K562 (cell line): ENCODE measurements at regions not wholly inside any gene's neighbourhood (a gene's known extent, or its start where the extent isn't known, plus 50 kb on each side); places are given as distances from the start of the nearest gene placed in this dataset.

Experiments
- ATAC-seq: fragments of 200-7000 bp; cut with Tn5 transposase; 3 replicates; pipeline ENCODE4 v1.9.1; 2020; ENCODE audit warnings: moderate library complexity
- BruUV-seq: library from RNA; stranded (reverse); fragments of 400-500 nt; replicated peaks from 2 replicates; lab custom pipeline; 2021; lab: Mats Ljungman, UMichigan
- CTCF ChIA-PET: fragments of 300-600 bp; formaldehyde crosslinking; extraction: SDS; loops from one replicate; lab custom pipeline; 2021; ENCODE audit warnings: low intra/inter-chr PET ratio; lab: Yijun Ruan, JAX
- POLR2A ChIA-PET: fragments of 300-600, 350-650 bp; sonication (Branson Sonifier 250); formaldehyde crosslinking; extraction: SDS; loops from one replicate; lab custom pipeline; 2021; ENCODE audit warnings: antibody characterized with exemption, inconsistent platforms; lab: Yijun Ruan, JAX
- DNase-seq, 4 experiments: peaks; one replicate each; pipeline versions ENCODE4 v3.0.0 to v3.0.0-alpha.2; 2011 to 2018; ENCODE audit warnings: low spot score in 3 of 4, mixed read lengths in 3 of 4; ENCODE audit errors: extremely low read depth in 1 of 4
- FAIRE-seq: peaks from 2 replicates; lab custom pipeline; 2011; peaks lifted over from hg19 to GRCh38; lab: Jason Lieb, UNC
- H2AFZ ChIP-seq: 2 replicates; pipeline ENCODE4 v1.6.0; 2011; ENCODE audit warnings: low read depth, low read length, control low read depth, inconsistent platforms
- H3K27ac ChIP-seq: fragments of 200-600 bp; 3 replicates; pipeline ENCODE4 v1.8.0; 2011; ENCODE audit warnings: low read depth, mild to moderate bottlenecking, control low read depth, inconsistent platforms, low read length, moderate library complexity, mixed read lengths; ENCODE audit errors: extremely low read depth
- H3K27me3 ChIP-seq, 2 experiments: fragments of 300-600 bp in 1 of 2; 2 replicates in 1 of 2; 3 replicates in 1 of 2; pipeline versions ENCODE4 v1.6.0 to v1.8.0; 2011; ENCODE audit warnings: inconsistent platforms in 2 of 2, low read length in 2 of 2, mild to moderate bottlenecking in 1 of 2, mixed read lengths in 1 of 2, moderate library complexity in 1 of 2; ENCODE audit not compliant: control insufficient read depth in 2 of 2, insufficient read depth in 2 of 2
- H3K36me3 ChIP-seq: fragments of 300-600 bp; 3 replicates; pipeline ENCODE4 v1.8.0; 2011; ENCODE audit warnings: mild to moderate bottlenecking, low read length, inconsistent platforms; ENCODE audit not compliant: control insufficient read depth, insufficient read depth
- H3K4me1 ChIP-seq, 2 experiments: fragments of 200-600 bp in 1 of 2; replicated peaks in 1 of 2; 2 replicates in 1 of 2; 3 replicates in 1 of 2; pipeline versions ENCODE4 v1.5.1 to v1.8.0; 2011; ENCODE audit warnings: inconsistent platforms in 2 of 2, low read length in 2 of 2, mild to moderate bottlenecking in 1 of 2, mixed read lengths in 1 of 2, moderate library complexity in 1 of 2; ENCODE audit not compliant: control insufficient read depth in 2 of 2, insufficient read depth in 2 of 2
- H3K4me2 ChIP-seq: 2 replicates; pipeline ENCODE4 v1.6.1; 2011; ENCODE audit warnings: low read length, control low read depth, inconsistent platforms, mixed read lengths; ENCODE audit not compliant: insufficient read depth
- H3K4me3 ChIP-seq: fragments of 200-600 bp; sonication (generic), shearing (Covaris generic); 2 replicates; pipeline ENCODE4 v1.5.1; 2016; ENCODE audit warnings: control low read depth, inconsistent platforms
- H3K79me2 ChIP-seq: fragments of 200-600 bp; 3 replicates; pipeline ENCODE4 v1.8.0; 2011; ENCODE audit warnings: low read length, inconsistent platforms; ENCODE audit not compliant: control insufficient read depth, insufficient read depth
- H3K9ac ChIP-seq, 2 experiments: 2 replicates each; pipeline versions ENCODE4 v1.6.0 to v1.6.1; 2011; ENCODE audit warnings: low read depth in 2 of 2, low read length in 2 of 2, control low read depth in 1 of 2, inconsistent platforms in 1 of 2, mild to moderate bottlenecking in 1 of 2, mixed read lengths in 1 of 2; ENCODE audit not compliant: insufficient read depth in 1 of 2
- H3K9me1 ChIP-seq: one replicate; pipeline ENCODE4 v1.6.0; 2011; ENCODE audit warnings: inconsistent platforms, mild to moderate bottlenecking, low read length, moderate library complexity; ENCODE audit not compliant: control insufficient read depth, insufficient read depth
- H3K9me3 ChIP-seq: replicated peaks from 2 replicates; pipeline ENCODE4 v1.5.1; 2011; ENCODE audit warnings: low read depth, low read length, inconsistent platforms; ENCODE audit not compliant: control insufficient read depth, insufficient read depth
- H4K20me1 ChIP-seq: replicated peaks from 2 replicates; pipeline ENCODE4 v1.6.1; 2011; ENCODE audit warnings: low read length, inconsistent platforms, mixed read lengths; ENCODE audit not compliant: control insufficient read depth, insufficient read depth
- CREBBP ChIP-seq: IDR thresholded peaks from one replicate; pipeline ENCODE4 v1.6.1; 2012; ENCODE audit warnings: low read depth, mild to moderate bottlenecking, control low read depth, inconsistent platforms, low read length
- MAZ ChIP-seq, 2 experiments: fragments of 450-650 bp in 1 of 2; sonication (generic) in 1 of 2; formaldehyde crosslinking; IDR thresholded peaks in 1 of 2; conservative IDR thresholded peaks in 1 of 2; 2 replicates each; pipeline versions ENCODE4 v1.4.0 to v1.5.0; 2020; ENCODE audit warnings: mild to moderate bottlenecking in 1 of 2, missing genetic modification reagents in 1 of 2
- MYBL2 ChIP-seq, 2 experiments: fragments of 450-650 bp in 1 of 2; sonication (generic) in 1 of 2; formaldehyde crosslinking in 1 of 2; IDR thresholded peaks; 2 replicates each; pipeline versions ENCODE4 v1.6.1 to v1.8.1; 2017 to 2022; ENCODE audit warnings: borderline replicate concordance in 1 of 2, inconsistent platforms in 1 of 2, low read depth in 1 of 2, mild to moderate bottlenecking in 1 of 2, missing genetic modification reagents in 1 of 2, moderate library complexity in 1 of 2
- PATZ1 ChIP-seq: fragments of 250-450 bp; sonication (Bioruptor Pico); IDR thresholded peaks from 2 replicates; pipeline ENCODE4 v1.5.0; 2020; ENCODE audit warnings: mild to moderate bottlenecking, borderline replicate concordance
- PHB ChIP-seq: fragments of 250-450 bp; sonication (Bioruptor Pico); IDR thresholded peaks from 2 replicates; pipeline ENCODE4 v1.5.0; 2021
- XRCC3 ChIP-seq: fragments of 450-650 bp; IDR thresholded peaks from 2 replicates; pipeline ENCODE4 v1.6.1; 2017; ENCODE audit warnings: mild to moderate bottlenecking, moderate library complexity
- ZBTB11 ChIP-seq, 3 experiments: fragments of 200-800 bp in 1 of 3; fragments of 250-450 bp in 1 of 3; fragments of 450-650 bp in 1 of 3; sonication (Bioruptor Pico) in 1 of 3; sonication (Bioruptor generic) in 1 of 3; formaldehyde crosslinking in 1 of 3; IDR thresholded peaks; 2 replicates each; pipeline versions ENCODE4 v1.6.1 to v1.8.0; 2016 to 2022; ENCODE audit warnings: mild to moderate bottlenecking in 2 of 3, missing genetic modification characterization in 2 of 3, missing compliant biosample characterization in 1 of 3, moderate library complexity in 1 of 3
- ZNF551 ChIP-seq: fragments of 250-450 bp; sonication (Bioruptor Pico); IDR thresholded peaks from 2 replicates; pipeline ENCODE4 v1.5.0; 2021; ENCODE audit warnings: mild to moderate bottlenecking, moderate library complexity
- ZNF778 ChIP-seq: fragments of 450-650 bp; formaldehyde crosslinking; IDR thresholded peaks from 2 replicates; pipeline ENCODE4 v1.4.0; 2020; ENCODE audit warnings: mild to moderate bottlenecking, moderate library complexity
- WGBS: fragments of 100-300 bp; shearing (Covaris generic); methylation state at CpG from one replicate; pipeline ENCODE4 v1.1.6; 2016; ENCODE audit warnings: low coverage, mixed read lengths; ENCODE audit not compliant: insufficient coverage; ENCODE audit errors: missing lambda C conversion rate; 5-methylcytosine and 5-hydroxymethylcytosine counted together
- in situ Hi-C: fragments of 300-500 bp; cut with MboI; formaldehyde crosslinking; loops from 4 replicates; pipeline ENCODE4 v1.15.0; 2018; ENCODE audit warnings: inconsistent platforms, mixed read lengths
- intact Hi-C: fragments of 100-400 bp; cut with micrococcal nuclease; formaldehyde crosslinking; loops from 2 replicates; pipeline ENCODE4 v1.14.2; 2022
- TF ChIP-seq, protein P1 (sequence below): sonication (generic); formaldehyde crosslinking; IDR thresholded peaks from 2 replicates; pipeline ENCODE4 v1.8.1; 2022; ENCODE audit warnings: missing genetic modification reagents
- TF ChIP-seq, protein P2 (sequence below): fragments of 450-650 bp; IDR thresholded peaks from 2 replicates; pipeline ENCODE4 v1.6.1; 2016

GRCh38 chr12:97132270-97132669 lies 225.2 kb downstream of the NEDD1 start:
- H3K36me3 ChIP-seq, result no peaks in the 10 kb centered on the region
- no peak overlapping the region for H2AFZ ChIP-seq
- ChIA-PET POLR2A (no interaction called here), CTCF (no interaction called here)
- no peaks in the 10 kb centered on the region for H3K9me3 ChIP-seq
- no peak overlapping the region for H3K27ac ChIP-seq
- H3K4me3 ChIP-seq, result no peak overlapping the region
- intact Hi-C loops, result no loop called here
- H3K4me2 ChIP-seq, result no peak overlapping the region
- TF ChIP-seq PATZ1 (no peak), ZBTB11 (CRISPR knock-in tag; IDR thresholded peaks at IDR 0.05) (no peak), MAZ (CRISPR knock-in tag; conservative IDR thresholded peaks at IDR 0.05 in 1 of 2, IDR thresholded peaks at IDR 0.05 in 1 of 2) (no peak), XRCC3 (no peak), CREBBP (no peak), ZNF551 (CRISPR knock-in tag) (no peak), ZNF778 (CRISPR knock-in tag) (no peak), MYBL2 (IDR thresholded peaks at IDR 0.05; ENCODE audit: low read depth) (no peak), MYBL2 (CRISPR knock-in tag; IDR thresholded peaks at IDR 0.05; ENCODE audit: borderline replicate concordance) (no peak), PHB (CRISPR knock-in tag) (no peak)
- TF ChIP-seq, protein P1, sequence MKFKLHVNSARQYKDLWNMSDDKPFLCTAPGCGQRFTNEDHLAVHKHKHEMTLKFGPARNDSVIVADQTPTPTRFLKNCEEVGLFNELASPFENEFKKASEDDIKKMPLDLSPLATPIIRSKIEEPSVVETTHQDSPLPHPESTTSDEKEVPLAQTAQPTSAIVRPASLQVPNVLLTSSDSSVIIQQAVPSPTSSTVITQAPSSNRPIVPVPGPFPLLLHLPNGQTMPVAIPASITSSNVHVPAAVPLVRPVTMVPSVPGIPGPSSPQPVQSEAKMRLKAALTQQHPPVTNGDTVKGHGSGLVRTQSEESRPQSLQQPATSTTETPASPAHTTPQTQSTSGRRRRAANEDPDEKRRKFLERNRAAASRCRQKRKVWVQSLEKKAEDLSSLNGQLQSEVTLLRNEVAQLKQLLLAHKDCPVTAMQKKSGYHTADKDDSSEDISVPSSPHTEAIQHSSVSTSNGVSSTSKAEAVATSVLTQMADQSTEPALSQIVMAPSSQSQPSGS (CRISPR knock-in tag), result no peak
- TF ChIP-seq, protein P2, sequence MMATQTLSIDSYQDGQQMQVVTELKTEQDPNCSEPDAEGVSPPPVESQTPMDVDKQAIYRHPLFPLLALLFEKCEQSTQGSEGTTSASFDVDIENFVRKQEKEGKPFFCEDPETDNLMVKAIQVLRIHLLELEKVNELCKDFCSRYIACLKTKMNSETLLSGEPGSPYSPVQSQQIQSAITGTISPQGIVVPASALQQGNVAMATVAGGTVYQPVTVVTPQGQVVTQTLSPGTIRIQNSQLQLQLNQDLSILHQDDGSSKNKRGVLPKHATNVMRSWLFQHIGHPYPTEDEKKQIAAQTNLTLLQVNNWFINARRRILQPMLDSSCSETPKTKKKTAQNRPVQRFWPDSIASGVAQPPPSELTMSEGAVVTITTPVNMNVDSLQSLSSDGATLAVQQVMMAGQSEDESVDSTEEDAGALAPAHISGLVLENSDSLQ, result no peak
- WGBS, result 0% methylated on average over 2 of the region's 2 CpGs
- DNase-seq (no peak), FAIRE-seq (no peak), ATAC-seq (no peak)
- no peaks in the 10 kb centered on the region for H3K79me2 ChIP-seq
- H4K20me1 ChIP-seq, result no peaks in the 10 kb centered on the region
- BruUV-seq, result no TSS peak
- no peaks in the 10 kb centered on the region for H3K4me1 ChIP-seq
- H3K9ac ChIP-seq, result no peak overlapping the region
- in situ Hi-C loops, result no loop called here
- H3K27me3 ChIP-seq, result no peaks in the 10 kb centered on the region
- H3K9me1 ChIP-seq, result no peaks in the 10 kb centered on the region
